ENCODE measurements at regions not wholly inside any gene's neighbourhood (a gene's known extent, or its start where the extent isn't known, plus 50 kb on each side); places are given as distances from the start of the nearest gene placed in this dataset.

- TF ChIP-seq CTCF (IDR thresholded peaks at IDR 0.05), result no peak
- TF ChIP-seq POLR2A (IDR thresholded peaks at IDR 0.05), result no peak
Measured at GRCh38 chr15:37720267-37720666, 214.2 kb upstream of the TMCO5A start.

Measured in vagina (tissue), 2 donors.